Fibroblast of lung (primary cell): ENCODE measurements at regions not wholly inside any gene's neighbourhood (a gene's known extent, or its start where the extent isn't known, plus 50 kb on each side); places are given as distances from the start of the nearest gene placed in this dataset.

Experiments used
- DNase-seq, 2 donors: peaks; one replicate each; pipeline versions ENCODE4 v3.0.0 to v3.0.0-alpha.2; 2010; ENCODE audit warnings: low read depth in 2 of 2
- H2AFZ ChIP-seq: 2 replicates; pipeline ENCODE4 v1.5.1; 2012; ENCODE audit warnings: low read length, control low read depth, inconsistent platforms
- H3K27ac ChIP-seq: 2 replicates; pipeline ENCODE4 v1.5.1; 2011; ENCODE audit warnings: low read length, control low read depth; ENCODE audit not compliant: insufficient read depth
- H3K27me3 ChIP-seq: 2 replicates; pipeline ENCODE4 v1.5.1; 2011; ENCODE audit warnings: mild to moderate bottlenecking, low read length; ENCODE audit not compliant: control insufficient read depth, insufficient read depth
- H3K36me3 ChIP-seq: 2 replicates; pipeline ENCODE4 v1.5.1; 2011; ENCODE audit warnings: low read length; ENCODE audit not compliant: control insufficient read depth, insufficient read depth
- H3K4me1 ChIP-seq: 2 replicates; pipeline ENCODE4 v1.5.1; 2011; ENCODE audit warnings: low read length; ENCODE audit not compliant: control insufficient read depth, insufficient read depth; ENCODE audit errors: extremely low read depth
- H3K4me2 ChIP-seq: 2 replicates; pipeline ENCODE4 v1.5.1; 2011; ENCODE audit warnings: low read length, control low read depth; ENCODE audit not compliant: insufficient read depth; ENCODE audit errors: extremely low read depth
- H3K4me3 ChIP-seq, 4 experiments: fragments of 200-600 bp in 1 of 4; sonication (generic) in 1 of 4; replicated peaks in 1 of 4; 2 replicates each; pipeline ENCODE4 v1.5.1; 2011 to 2016; ENCODE audit warnings: low read length in 4 of 4, low read depth in 3 of 4, mild to moderate bottlenecking in 3 of 4, control low read depth in 2 of 4, inconsistent platforms in 1 of 4, mixed read lengths in 1 of 4; ENCODE audit not compliant: insufficient read depth in 1 of 4; ENCODE audit errors: control extremely low read depth in 1 of 4
- H3K79me2 ChIP-seq: 2 replicates; pipeline ENCODE4 v1.5.1; 2012; ENCODE audit warnings: mild to moderate bottlenecking, low read length, inconsistent platforms; ENCODE audit not compliant: control insufficient read depth, insufficient read depth
- H3K9ac ChIP-seq: 2 replicates; pipeline ENCODE4 v1.5.1; 2011; ENCODE audit warnings: mild to moderate bottlenecking, low read length, control low read depth; ENCODE audit not compliant: insufficient read depth
- H3K9me3 ChIP-seq: 2 replicates; pipeline ENCODE4 v1.5.1; 2012; ENCODE audit warnings: low read depth, low read length; ENCODE audit not compliant: control insufficient read depth, insufficient read depth
- H4K20me1 ChIP-seq: 2 replicates; pipeline ENCODE4 v1.5.1; 2011; ENCODE audit warnings: low read length; ENCODE audit not compliant: control insufficient read depth, insufficient read depth; ENCODE audit errors: extremely low read depth
- EZH2 ChIP-seq: IDR thresholded peaks from 2 replicates; pipeline ENCODE4 v1.5.1; 2012; ENCODE audit warnings: low read length, control low read depth, mild to moderate bottlenecking; ENCODE audit errors: missing control alignments
- TF ChIP-seq, protein P1 (sequence below), 2 donors: IDR thresholded peaks in 1 of 2; conservative IDR thresholded peaks in 1 of 2; 1 replicate in 1 of 2; 2 replicates in 1 of 2; pipeline ENCODE4 v1.5.1; 2011 to 2012; ENCODE audit warnings: low read length in 2 of 2, control low read depth in 1 of 2, inconsistent platforms in 1 of 2, low read depth in 1 of 2, mild to moderate bottlenecking in 1 of 2

DNA sequence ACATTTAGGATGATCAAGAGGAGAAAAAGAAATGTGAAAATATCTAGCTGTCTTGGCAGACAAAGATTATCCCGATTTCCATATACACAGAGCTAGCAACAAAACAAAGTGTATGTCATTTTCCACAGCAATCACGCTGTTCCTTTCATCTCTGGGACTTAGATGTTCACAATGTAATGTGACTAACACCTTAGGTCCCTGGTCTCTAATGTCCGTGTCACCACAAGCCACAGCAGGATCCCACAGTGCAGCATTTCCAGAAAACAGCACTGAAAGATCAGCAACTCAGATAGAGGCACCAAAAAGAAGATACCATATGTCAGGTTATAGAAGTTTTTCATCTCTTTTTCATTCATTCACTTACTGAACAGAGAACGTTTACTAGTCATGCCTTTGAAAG lies 118.0 kb upstream of the TNPO1 start:
- Histone ChIP-seq H3K9ac (no peak overlapping the region), H4K20me1 (no peaks in the 10 kb centered on the region), H3K27ac (no peak overlapping the region), H2AFZ (no peak overlapping the region), H3K4me3 (no peak overlapping the region), H3K9me3 (no peaks in the 10 kb centered on the region), H3K36me3 (no peaks in the 10 kb centered on the region), H3K4me1 (no peaks in the 10 kb centered on the region), H3K4me2 (no peak overlapping the region), H3K79me2 (no peaks in the 10 kb centered on the region), H3K27me3 (no peaks in the 10 kb centered on the region)
- no peak for DNase-seq
- TF ChIP-seq, protein P1, sequence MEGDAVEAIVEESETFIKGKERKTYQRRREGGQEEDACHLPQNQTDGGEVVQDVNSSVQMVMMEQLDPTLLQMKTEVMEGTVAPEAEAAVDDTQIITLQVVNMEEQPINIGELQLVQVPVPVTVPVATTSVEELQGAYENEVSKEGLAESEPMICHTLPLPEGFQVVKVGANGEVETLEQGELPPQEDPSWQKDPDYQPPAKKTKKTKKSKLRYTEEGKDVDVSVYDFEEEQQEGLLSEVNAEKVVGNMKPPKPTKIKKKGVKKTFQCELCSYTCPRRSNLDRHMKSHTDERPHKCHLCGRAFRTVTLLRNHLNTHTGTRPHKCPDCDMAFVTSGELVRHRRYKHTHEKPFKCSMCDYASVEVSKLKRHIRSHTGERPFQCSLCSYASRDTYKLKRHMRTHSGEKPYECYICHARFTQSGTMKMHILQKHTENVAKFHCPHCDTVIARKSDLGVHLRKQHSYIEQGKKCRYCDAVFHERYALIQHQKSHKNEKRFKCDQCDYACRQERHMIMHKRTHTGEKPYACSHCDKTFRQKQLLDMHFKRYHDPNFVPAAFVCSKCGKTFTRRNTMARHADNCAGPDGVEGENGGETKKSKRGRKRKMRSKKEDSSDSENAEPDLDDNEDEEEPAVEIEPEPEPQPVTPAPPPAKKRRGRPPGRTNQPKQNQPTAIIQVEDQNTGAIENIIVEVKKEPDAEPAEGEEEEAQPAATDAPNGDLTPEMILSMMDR (conservative IDR thresholded peaks at IDR 0.05 in 1 of 2, IDR thresholded peaks at IDR 0.05 in 1 of 2; ENCODE audit: low read depth in 1 of 2, low read length in 2 of 2): no peak
- no peak for TF ChIP-seq EZH2

DNA sequence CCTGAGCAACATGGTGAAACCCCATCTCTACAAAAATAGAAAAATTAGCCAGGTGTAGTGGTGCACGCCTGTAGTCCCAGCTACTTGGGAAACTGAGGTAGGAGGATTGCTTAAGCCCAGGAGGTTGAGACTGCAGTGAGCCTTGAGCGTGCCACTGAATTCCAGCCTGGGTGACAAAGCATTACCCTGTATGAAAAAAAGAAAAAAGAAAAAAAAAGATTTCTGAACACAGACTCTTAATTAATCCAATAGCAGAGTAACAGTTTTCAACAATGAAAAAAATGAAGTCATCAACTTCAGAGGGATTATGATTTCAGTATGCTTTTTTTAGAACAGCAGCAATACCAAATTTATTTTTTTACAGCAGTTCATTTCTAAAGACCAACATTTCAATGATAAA lies 118.8 kb upstream of the TNPO1 start:
- Histone ChIP-seq H3K4me3 (no peak overlapping the region), H3K27me3 (no peaks in the 10 kb centered on the region), H3K79me2 (no peaks in the 10 kb centered on the region), H3K9ac (no peak overlapping the region), H2AFZ (no peak overlapping the region), H3K4me1 (no peaks in the 10 kb centered on the region), H3K4me2 (no peak overlapping the region), H3K36me3 (no peaks in the 10 kb centered on the region), H4K20me1 (no peaks in the 10 kb centered on the region), H3K27ac (no peak overlapping the region), H3K9me3 (no peaks in the 10 kb centered on the region)
- TF ChIP-seq EZH2: no peak
- TF ChIP-seq, protein P1 (conservative IDR thresholded peaks at IDR 0.05 in 1 of 2, IDR thresholded peaks at IDR 0.05 in 1 of 2; ENCODE audit: low read depth in 1 of 2, low read length in 2 of 2): no peak
- no peak for DNase-seq

GRCh38 chr5:72695659-72696058 lies 120.8 kb upstream of the TNPO1 start:
- H3K4me2 ChIP-seq: no peak overlapping the region
- H3K27me3 ChIP-seq: peaks cover 6% of the 10 kb centered on the region
- H3K27ac ChIP-seq: no peak overlapping the region
- H3K4me3 ChIP-seq: no peak overlapping the region
- no peaks in the 10 kb centered on the region for H3K9me3 ChIP-seq
- no peak overlapping the region for H3K9ac ChIP-seq
- no peaks in the 10 kb centered on the region for H3K36me3 ChIP-seq
- no peaks in the 10 kb centered on the region for H3K4me1 ChIP-seq
- DNase-seq: no peak
- H2AFZ ChIP-seq: no peak overlapping the region
- TF ChIP-seq EZH2: no peak
- TF ChIP-seq, protein P1 (conservative IDR thresholded peaks at IDR 0.05 in 1 of 2, IDR thresholded peaks at IDR 0.05 in 1 of 2; ENCODE audit: low read depth in 1 of 2, low read length in 2 of 2): no peak
- H4K20me1 ChIP-seq: no peaks in the 10 kb centered on the region
- no peaks in the 10 kb centered on the region for H3K79me2 ChIP-seq
